ENCODE measurements at regions not wholly inside any gene's neighbourhood (a gene's known extent, or its start where the extent isn't known, plus 50 kb on each side); places are given as distances from the start of the nearest gene placed in this dataset.

- H3K36me3 Mint-ChIP-seq (ENCODE audit: low read depth): no peaks in the 10 kb centered on the region
- no peaks in the 10 kb centered on the region for H3K4me1 Mint-ChIP-seq (ENCODE audit: low read depth)
- no peaks in the 10 kb centered on the region for H3K9me3 Mint-ChIP-seq
- no peak for DNase-seq
- no peak for ATAC-seq
- POLR2A ChIA-PET: no interaction called here
- CTCF ChIA-PET: no interaction called here
- intact Hi-C loops (cut with micrococcal nuclease): no loop called here
- no peak overlapping the region for H3K4me3 Mint-ChIP-seq
- no peak overlapping the region for H3K27ac Mint-ChIP-seq
- H3K27me3 Mint-ChIP-seq: no peaks in the 10 kb centered on the region
- no peak for TF ChIP-seq CTCF (IDR thresholded peaks at IDR 0.05)
Observed at GRCh38 chr16:52827456-52827855, 225.2 kb downstream of the CHD9NB start.

- Mint-ChIP-seq H3K36me3 (ENCODE audit: low read depth) (no peaks in the 10 kb centered on the region), H3K27me3 (no peaks in the 10 kb centered on the region), H3K4me1 (ENCODE audit: low read depth) (no peaks in the 10 kb centered on the region), H3K4me3 (no peak overlapping the region), H3K27ac (no peak overlapping the region), H3K9me3 (no peaks in the 10 kb centered on the region)
- intact Hi-C loops (cut with micrococcal nuclease): no loop called here
- no peak for TF ChIP-seq CTCF (IDR thresholded peaks at IDR 0.05)
- ChIA-PET CTCF (no interaction called here), POLR2A (no interaction called here)
- DNase-seq (no peak), ATAC-seq (no peak)
Observed at GRCh38 chr16:52825892-52826291, 226.8 kb downstream of the CHD9NB start.

GRCh38 chr16:52819808-52820207 is 232.9 kb downstream of the CHD9NB start:
- no peaks in the 10 kb centered on the region for H3K4me1 Mint-ChIP-seq (ENCODE audit: low read depth)
- H3K4me3 Mint-ChIP-seq: no peak overlapping the region
- POLR2A ChIA-PET: no interaction called here
- no peaks in the 10 kb centered on the region for H3K9me3 Mint-ChIP-seq
- DNase-seq: no peak
- H3K27me3 Mint-ChIP-seq: peaks cover 2% of the 10 kb centered on the region
- intact Hi-C loops (cut with micrococcal nuclease): no loop called here
- no peaks in the 10 kb centered on the region for H3K36me3 Mint-ChIP-seq (ENCODE audit: low read depth)
- ATAC-seq: no peak
- TF ChIP-seq CTCF (IDR thresholded peaks at IDR 0.05): no peak
- CTCF ChIA-PET: no interaction called here
- no peak overlapping the region for H3K27ac Mint-ChIP-seq

- Mint-ChIP-seq H3K27ac (no peak overlapping the region), H3K27me3 (peaks cover 2% of the 10 kb centered on the region), H3K4me1 (ENCODE audit: low read depth) (no peaks in the 10 kb centered on the region), H3K36me3 (ENCODE audit: low read depth) (no peaks in the 10 kb centered on the region), H3K9me3 (peaks cover 2% of the 10 kb centered on the region), H3K4me3 (no peak overlapping the region)
- ATAC-seq (no peak), DNase-seq (no peak)
- intact Hi-C loops (cut with micrococcal nuclease): no loop called here
- ChIA-PET POLR2A (no interaction called here), CTCF (no interaction called here)
- TF ChIP-seq CTCF (IDR thresholded peaks at IDR 0.05): no peak
Observed at GRCh38 chr16:52819405-52819804, 233.3 kb downstream of the CHD9NB start.

- no peaks in the 10 kb centered on the region for H3K36me3 Mint-ChIP-seq (ENCODE audit: low read depth)
- DNase-seq (no peak), ATAC-seq (no peak)
- H3K27ac Mint-ChIP-seq: no peak overlapping the region
- TF ChIP-seq CTCF (IDR thresholded peaks at IDR 0.05): no peak
- intact Hi-C loops (cut with micrococcal nuclease): no loop called here
- ChIA-PET POLR2A (no interaction called here), CTCF (no interaction called here)
- no peaks in the 10 kb centered on the region for H3K4me1 Mint-ChIP-seq (ENCODE audit: low read depth)
- no peak overlapping the region for H3K4me3 Mint-ChIP-seq
- H3K9me3 Mint-ChIP-seq: peaks cover 2% of the 10 kb centered on the region
- H3K27me3 Mint-ChIP-seq: peaks cover 2% of the 10 kb centered on the region
Observed at GRCh38 chr16:52817696-52818095, 235.0 kb downstream of the CHD9NB start.

All from activated CD8-positive, alpha-beta T cell treated with anti-CD3 and anti-CD28 coated beads for 36 hours (primary cell).